Activated T-cell treated with anti-CD3 and anti-CD28 coated beads, Interleukin-2, amount 50 U/mL, for 72 hours (primary cell): ENCODE measurements at regions not wholly inside any gene's neighbourhood (a gene's known extent, or its start where the extent isn't known, plus 50 kb on each side); places are given as distances from the start of the nearest gene placed in this dataset.

Experiments used
- ATAC-seq, 2 donors: fragments of 150-1000 bp; cut with Tn5 transposase; replicated peaks in 1 of 2; 2 replicates each; pipeline ENCODE4 v1.10.0; 2021; ENCODE audit warnings: moderate library complexity in 2 of 2, mild to moderate bottlenecking in 1 of 2
- DNase-seq, 2 donors: peaks; one replicate each; pipeline ENCODE4 v3.0.0; 2021 to 2022; ENCODE audit warnings: mixed read lengths in 1 of 2
- H3K27ac Mint-ChIP-seq: one replicate; pipeline ENCODE4 v1.8.0; 2022; ENCODE audit warnings: mild to moderate bottlenecking, moderate library complexity, mixed read lengths
- H3K27me3 Mint-ChIP-seq: one replicate; pipeline ENCODE4 v1.8.0; 2022; ENCODE audit warnings: low read depth, mixed read lengths
- H3K36me3 Mint-ChIP-seq, 2 donors: one replicate each; pipeline ENCODE4 v1.8.0; 2022; ENCODE audit warnings: mixed read lengths in 2 of 2, mild to moderate bottlenecking in 1 of 2; ENCODE audit not compliant: insufficient read depth in 2 of 2
- H3K4me1 Mint-ChIP-seq: one replicate; pipeline ENCODE4 v1.8.0; 2022; ENCODE audit warnings: low read depth, mixed read lengths
- H3K4me3 Mint-ChIP-seq, 2 donors: one replicate each; pipeline ENCODE4 v1.8.0; 2022; ENCODE audit warnings: mild to moderate bottlenecking in 2 of 2, mixed read lengths in 2 of 2, moderate library complexity in 2 of 2
- H3K9me3 Mint-ChIP-seq, 2 donors: one replicate each; pipeline ENCODE4 v1.8.0; 2022; ENCODE audit warnings: mixed read lengths in 2 of 2

GRCh38 chr12:58242796-58243630 is 301.6 kb downstream of the ATP23 start:
- no peaks in the 10 kb centered on the region for H3K9me3 Mint-ChIP-seq
- no peaks in the 10 kb centered on the region for H3K4me1 Mint-ChIP-seq
- H3K27ac Mint-ChIP-seq = no peak overlapping the region
- DNase-seq = no peak
- peaks cover 6% of the 10 kb centered on the region for H3K27me3 Mint-ChIP-seq
- ATAC-seq = no peak
- no peaks in the 10 kb centered on the region for H3K36me3 Mint-ChIP-seq
- no peak overlapping the region for H3K4me3 Mint-ChIP-seq

- Mint-ChIP-seq H3K4me3 (no peak overlapping the region), H3K27me3 (no peaks in the 10 kb centered on the region), H3K4me1 (no peaks in the 10 kb centered on the region), H3K36me3 (no peaks in the 10 kb centered on the region), H3K27ac (no peak overlapping the region), H3K9me3 (no peaks in the 10 kb centered on the region)
- no peak for DNase-seq
- no peak for ATAC-seq
These were observed 306.3 kb downstream of the ATP23 start for GRCh38 chr12:58247633-58248032.

- H3K27ac Mint-ChIP-seq = no peak overlapping the region
- H3K4me1 Mint-ChIP-seq = no peaks in the 10 kb centered on the region
- no peaks in the 10 kb centered on the region for H3K27me3 Mint-ChIP-seq
- no peak overlapping the region for H3K4me3 Mint-ChIP-seq
- ATAC-seq = no peak
- no peaks in the 10 kb centered on the region for H3K9me3 Mint-ChIP-seq
- no peak for DNase-seq
- no peaks in the 10 kb centered on the region for H3K36me3 Mint-ChIP-seq
These were observed 307.2 kb downstream of the ATP23 start for GRCh38 chr12:58248599-58248998.

GRCh38 chr12:58249610-58250009 is 308.2 kb downstream of the ATP23 start:
- Mint-ChIP-seq H3K9me3 (no peaks in the 10 kb centered on the region), H3K36me3 (no peaks in the 10 kb centered on the region), H3K27me3 (no peaks in the 10 kb centered on the region), H3K4me1 (no peaks in the 10 kb centered on the region), H3K27ac (no peak overlapping the region), H3K4me3 (no peak overlapping the region)
- DNase-seq (no peak), ATAC-seq (no peak)

GRCh38 chr12:58250077-58250476 is 308.7 kb downstream of the ATP23 start:
- Mint-ChIP-seq H3K4me1 (no peaks in the 10 kb centered on the region), H3K4me3 (no peak overlapping the region)
- no peak for ATAC-seq

GRCh38 chr12:58252914-58253313 is 311.5 kb downstream of the ATP23 start:
- Mint-ChIP-seq H3K27ac (no peak overlapping the region), H3K27me3 (no peaks in the 10 kb centered on the region), H3K4me3 (no peak overlapping the region), H3K9me3 (no peaks in the 10 kb centered on the region), H3K36me3 (no peaks in the 10 kb centered on the region), H3K4me1 (no peaks in the 10 kb centered on the region)
- DNase-seq = no peak
- no peak for ATAC-seq

More at GRCh38 chr12:58250077-58250476, 308.7 kb downstream of the ATP23 start:
- no peak for DNase-seq
- H3K9me3 Mint-ChIP-seq = no peaks in the 10 kb centered on the region
- no peak overlapping the region for H3K27ac Mint-ChIP-seq
- H3K36me3 Mint-ChIP-seq = no peaks in the 10 kb centered on the region
- H3K27me3 Mint-ChIP-seq = no peaks in the 10 kb centered on the region

GRCh38 chr12:58253663-58254062 is 312.3 kb downstream of the ATP23 start:
- Mint-ChIP-seq H3K27ac (no peak overlapping the region), H3K9me3 (no peaks in the 10 kb centered on the region), H3K4me1 (no peaks in the 10 kb centered on the region), H3K4me3 (no peak overlapping the region), H3K36me3 (no peaks in the 10 kb centered on the region), H3K27me3 (no peaks in the 10 kb centered on the region)
- no peak for DNase-seq
- no peak for ATAC-seq

GRCh38 chr12:58254463-58255100 is 313.2 kb downstream of the ATP23 start:
- ATAC-seq (no peak), DNase-seq (no peak)
- H3K9me3 Mint-ChIP-seq = no peaks in the 10 kb centered on the region
- H3K4me1 Mint-ChIP-seq = no peaks in the 10 kb centered on the region
- H3K4me3 Mint-ChIP-seq = no peak overlapping the region
- H3K27ac Mint-ChIP-seq = no peak overlapping the region
- no peaks in the 10 kb centered on the region for H3K36me3 Mint-ChIP-seq
- no peaks in the 10 kb centered on the region for H3K27me3 Mint-ChIP-seq

GRCh38 chr12:58262796-58263195 is 321.4 kb downstream of the ATP23 start:
- no peak overlapping the region for H3K27ac Mint-ChIP-seq
- ATAC-seq = no peak
- H3K9me3 Mint-ChIP-seq = peaks cover 5 to 6% of the 10 kb centered on the region in 2 donors
- H3K36me3 Mint-ChIP-seq = no peaks in the 10 kb centered on the region
- DNase-seq = no peak
- no peak overlapping the region for H3K4me3 Mint-ChIP-seq
- no peaks in the 10 kb centered on the region for H3K27me3 Mint-ChIP-seq
- H3K4me1 Mint-ChIP-seq = no peaks in the 10 kb centered on the region

- no peak overlapping the region for H3K27ac Mint-ChIP-seq
These were observed 322.4 kb downstream of the ATP23 start for GRCh38 chr12:58263816-58264215.

GRCh38 chr12:58268069-58268468 is 326.7 kb downstream of the ATP23 start:
- ATAC-seq (no peak), DNase-seq (no peak)
- Mint-ChIP-seq H3K27ac (no peak overlapping the region), H3K36me3 (no peaks in the 10 kb centered on the region), H3K9me3 (peaks cover 5 to 6% of the 10 kb centered on the region in 2 donors), H3K4me1 (no peaks in the 10 kb centered on the region), H3K27me3 (no peaks in the 10 kb centered on the region), H3K4me3 (no peak overlapping the region)

More at GRCh38 chr12:58263816-58264215, 322.4 kb downstream of the ATP23 start:
- no peak for DNase-seq
- no peaks in the 10 kb centered on the region for H3K4me1 Mint-ChIP-seq
- no peaks in the 10 kb centered on the region for H3K27me3 Mint-ChIP-seq
- H3K9me3 Mint-ChIP-seq = peaks cover 5 to 6% of the 10 kb centered on the region in 2 donors
- no peaks in the 10 kb centered on the region for H3K36me3 Mint-ChIP-seq
- ATAC-seq = no peak
- H3K4me3 Mint-ChIP-seq = no peak overlapping the region

GRCh38 chr12:58269476-58269875 is 328.1 kb downstream of the ATP23 start:
- no peak overlapping the region for H3K27ac Mint-ChIP-seq
- H3K4me1 Mint-ChIP-seq = no peaks in the 10 kb centered on the region
- peaks cover 5 to 6% of the 10 kb centered on the region in 2 donors for H3K9me3 Mint-ChIP-seq
- DNase-seq (no peak), ATAC-seq (no peak)
- H3K36me3 Mint-ChIP-seq = no peaks in the 10 kb centered on the region
- no peaks in the 10 kb centered on the region for H3K27me3 Mint-ChIP-seq
- H3K4me3 Mint-ChIP-seq = no peak overlapping the region

GRCh38 chr12:58270966-58271705 is 329.8 kb downstream of the ATP23 start:
- Mint-ChIP-seq H3K27ac (no peak overlapping the region), H3K9me3 (peaks cover 0 to 5% of the 10 kb centered on the region in 2 donors), H3K4me3 (no peak overlapping the region), H3K27me3 (no peaks in the 10 kb centered on the region), H3K4me1 (no peaks in the 10 kb centered on the region), H3K36me3 (no peaks in the 10 kb centered on the region)
- ATAC-seq (no peak), DNase-seq (no peak)
